ENCODE measurements at regions not wholly inside any gene's neighbourhood (a gene's known extent, or its start where the extent isn't known, plus 50 kb on each side); places are given as distances from the start of the nearest gene placed in this dataset.

DNA sequence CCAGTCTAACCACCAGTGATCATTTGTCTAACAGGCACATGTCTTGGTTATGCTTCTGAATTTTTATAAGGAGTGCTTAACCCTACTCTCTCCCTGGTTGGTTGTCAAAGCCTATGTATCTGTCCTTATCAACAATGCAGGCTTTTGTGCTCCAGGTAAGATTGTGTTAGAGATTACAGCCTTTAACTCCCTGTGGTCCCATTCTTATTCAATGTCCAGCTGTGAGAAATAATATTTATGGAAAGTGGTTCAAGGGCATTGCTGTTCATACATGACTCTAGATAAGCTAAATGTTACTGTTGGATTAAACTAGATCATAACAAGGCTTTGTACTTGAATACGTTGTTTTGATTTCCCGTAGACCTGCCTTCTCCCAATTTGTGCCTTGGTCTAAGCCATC lies 146.1 kb upstream of the TSC22D2 start:
- H3K4me3 ChIP-seq (ENCODE audit: low read depth, low read length): no peak overlapping the region
- DNase-seq (ENCODE audit: low read depth): no peak
- TF ChIP-seq, protein P1, sequence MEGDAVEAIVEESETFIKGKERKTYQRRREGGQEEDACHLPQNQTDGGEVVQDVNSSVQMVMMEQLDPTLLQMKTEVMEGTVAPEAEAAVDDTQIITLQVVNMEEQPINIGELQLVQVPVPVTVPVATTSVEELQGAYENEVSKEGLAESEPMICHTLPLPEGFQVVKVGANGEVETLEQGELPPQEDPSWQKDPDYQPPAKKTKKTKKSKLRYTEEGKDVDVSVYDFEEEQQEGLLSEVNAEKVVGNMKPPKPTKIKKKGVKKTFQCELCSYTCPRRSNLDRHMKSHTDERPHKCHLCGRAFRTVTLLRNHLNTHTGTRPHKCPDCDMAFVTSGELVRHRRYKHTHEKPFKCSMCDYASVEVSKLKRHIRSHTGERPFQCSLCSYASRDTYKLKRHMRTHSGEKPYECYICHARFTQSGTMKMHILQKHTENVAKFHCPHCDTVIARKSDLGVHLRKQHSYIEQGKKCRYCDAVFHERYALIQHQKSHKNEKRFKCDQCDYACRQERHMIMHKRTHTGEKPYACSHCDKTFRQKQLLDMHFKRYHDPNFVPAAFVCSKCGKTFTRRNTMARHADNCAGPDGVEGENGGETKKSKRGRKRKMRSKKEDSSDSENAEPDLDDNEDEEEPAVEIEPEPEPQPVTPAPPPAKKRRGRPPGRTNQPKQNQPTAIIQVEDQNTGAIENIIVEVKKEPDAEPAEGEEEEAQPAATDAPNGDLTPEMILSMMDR (IDR thresholded peaks at IDR 0.05; ENCODE audit: control insufficient read depth, extremely low read depth, insufficient read depth): no peak

DNA sequence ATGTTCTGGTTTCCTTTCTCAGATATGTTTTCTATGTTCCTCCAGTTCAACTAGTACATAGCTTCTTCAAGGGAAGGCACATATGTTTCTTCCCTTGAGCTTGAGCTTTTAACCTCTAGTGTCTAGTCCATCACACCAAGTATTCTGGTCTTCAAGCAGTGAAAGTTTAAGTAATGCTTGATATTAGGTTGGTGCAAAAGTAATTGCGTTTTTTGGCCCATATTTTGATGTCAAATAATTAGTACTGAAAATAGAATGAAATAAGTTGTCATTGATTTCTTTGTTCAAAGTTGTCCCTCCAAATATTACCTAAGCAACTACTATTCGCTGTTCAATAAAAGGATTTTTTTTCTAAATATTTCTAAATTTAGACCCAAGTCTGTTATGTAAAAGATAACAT lies 146.7 kb upstream of the TSC22D2 start:
- TF ChIP-seq, protein P1 (IDR thresholded peaks at IDR 0.05; ENCODE audit: control insufficient read depth, extremely low read depth, insufficient read depth): no peak
- no peak overlapping the region for H3K4me3 ChIP-seq (ENCODE audit: low read depth, low read length)
- DNase-seq (ENCODE audit: low read depth): no peak

DNA sequence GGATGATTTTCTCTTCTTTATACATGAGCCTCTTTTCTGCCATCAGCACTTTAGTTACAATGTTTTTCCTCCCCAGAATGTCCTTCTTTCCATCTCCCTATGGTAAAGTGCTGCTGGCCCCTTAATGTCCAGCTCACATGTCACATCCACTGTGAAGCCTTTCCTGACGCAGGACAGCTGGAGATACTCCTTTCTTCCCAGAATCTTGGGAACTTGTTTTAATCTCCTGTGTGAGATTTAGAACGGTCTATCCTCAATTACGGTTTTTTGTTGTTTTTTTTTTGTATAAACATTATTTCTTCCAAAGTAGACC lies 147.7 kb upstream of the TSC22D2 start:
- no peak for DNase-seq (ENCODE audit: low read depth)
- TF ChIP-seq, protein P1 (IDR thresholded peaks at IDR 0.05; ENCODE audit: control insufficient read depth, extremely low read depth, insufficient read depth): no peak
- H3K4me3 ChIP-seq (ENCODE audit: low read depth, low read length): no peak overlapping the region

DNA sequence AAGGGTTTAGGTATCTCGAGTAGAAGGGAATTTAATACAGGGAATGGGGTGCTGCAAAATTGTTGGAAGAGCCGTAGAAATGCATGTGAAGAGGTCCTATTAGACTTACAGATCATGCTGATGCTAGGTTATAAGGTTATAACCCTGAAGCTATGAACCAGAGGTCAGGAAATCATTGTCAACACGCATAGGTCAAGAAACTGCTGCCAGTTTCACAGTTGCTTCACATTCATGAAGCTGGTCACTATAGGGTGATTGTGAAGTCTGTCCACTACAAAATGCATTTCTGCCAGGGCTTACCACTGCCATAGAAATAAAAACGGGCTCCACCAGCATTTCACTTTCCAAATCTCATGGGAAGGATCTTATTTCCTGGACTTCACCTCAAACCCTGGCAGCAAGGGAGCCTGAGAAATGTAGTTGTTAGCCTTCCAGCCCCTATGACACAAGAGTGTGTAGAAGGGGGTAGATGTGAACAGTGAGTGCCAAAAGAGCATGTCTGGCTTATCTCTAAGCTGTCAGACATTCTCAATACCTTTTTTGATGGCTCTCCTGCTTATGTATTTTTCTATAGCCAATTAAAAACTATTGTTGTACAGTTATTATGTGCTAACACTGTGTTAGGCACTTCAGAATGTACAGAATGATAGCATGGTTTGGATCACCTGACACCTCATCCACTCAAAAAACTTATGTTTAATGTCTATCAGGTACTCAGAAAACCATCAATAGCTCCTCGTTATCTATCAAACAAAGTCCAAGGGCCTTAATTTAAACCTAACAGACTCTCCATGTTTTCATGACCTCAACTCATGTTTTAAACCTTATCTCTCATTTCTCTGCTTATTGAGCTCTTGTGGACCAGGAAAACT lies 148.3 kb upstream of the TSC22D2 start:
- DNase-seq (ENCODE audit: low read depth): no peak
- TF ChIP-seq, protein P1 (IDR thresholded peaks at IDR 0.05; ENCODE audit: control insufficient read depth, extremely low read depth, insufficient read depth): no peak
- H3K4me3 ChIP-seq (ENCODE audit: low read depth, low read length): no peak overlapping the region

DNA sequence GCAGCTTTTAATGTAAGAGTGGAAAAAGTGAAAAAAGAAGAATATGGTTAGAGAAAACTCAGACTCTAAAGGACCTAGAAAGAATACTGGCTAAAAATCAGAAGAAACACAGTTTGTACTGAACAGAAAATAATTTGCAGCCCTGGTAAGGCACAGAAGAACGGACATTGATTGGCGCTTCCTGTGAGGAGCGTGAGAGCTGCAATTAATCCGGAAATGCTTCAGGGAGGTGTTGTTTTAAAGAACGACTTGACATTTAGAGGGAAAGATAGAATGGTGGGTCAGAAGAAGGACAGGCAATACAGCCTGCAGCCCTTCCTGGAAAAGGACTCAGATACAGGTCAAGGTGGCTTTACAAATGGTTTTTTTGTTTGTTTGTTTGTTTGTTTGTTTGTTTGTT lies 151.3 kb upstream of the TSC22D2 start:
- no peak for DNase-seq (ENCODE audit: low read depth)
- TF ChIP-seq, protein P1 (IDR thresholded peaks at IDR 0.05; ENCODE audit: control insufficient read depth, extremely low read depth, insufficient read depth): no peak
- H3K4me3 ChIP-seq (ENCODE audit: low read depth, low read length): no peak overlapping the region

DNA sequence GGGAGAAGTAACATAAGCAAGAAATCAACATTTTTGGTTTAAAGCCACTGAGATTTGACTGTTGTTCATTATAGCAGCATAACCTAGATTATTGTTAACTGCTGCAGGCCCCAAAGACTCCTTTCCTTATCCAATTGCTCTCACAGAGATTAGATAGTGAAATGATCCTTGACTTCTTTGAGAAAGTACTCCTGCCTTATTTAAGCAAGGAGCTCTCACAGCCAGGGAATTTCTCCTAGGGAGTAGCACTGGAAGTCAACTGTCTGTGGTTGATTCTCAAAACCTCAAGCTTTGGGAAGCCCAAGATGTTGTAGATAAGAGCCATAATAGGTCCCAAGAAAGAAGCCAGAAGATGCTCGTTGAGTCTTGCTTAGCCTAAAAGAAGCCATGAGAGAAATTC lies 151.8 kb upstream of the TSC22D2 start:
- H3K4me3 ChIP-seq (ENCODE audit: low read depth, low read length): no peak overlapping the region
- TF ChIP-seq, protein P1 (IDR thresholded peaks at IDR 0.05; ENCODE audit: control insufficient read depth, extremely low read depth, insufficient read depth): no peak
- no peak for DNase-seq (ENCODE audit: low read depth)

DNA sequence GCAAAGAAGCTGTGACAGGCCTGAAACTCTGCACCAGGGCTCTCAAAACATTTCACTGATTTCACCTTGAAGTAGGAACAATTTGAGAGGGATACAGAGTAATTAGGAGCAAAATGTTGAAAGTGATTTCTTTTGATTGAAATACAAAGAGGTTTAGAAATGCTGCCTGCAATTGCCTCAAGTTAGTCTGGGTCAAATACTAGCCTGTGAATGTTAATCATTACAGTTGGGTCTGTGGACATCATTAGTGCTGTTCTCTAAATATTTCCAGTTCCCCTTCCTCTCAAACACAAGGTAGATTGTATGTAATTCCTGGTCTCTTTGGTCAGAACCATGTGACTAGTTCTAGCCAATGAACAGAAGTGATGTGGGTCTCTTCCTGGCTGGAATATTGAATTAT lies 152.3 kb upstream of the TSC22D2 start:
- no peak overlapping the region for H3K4me3 ChIP-seq (ENCODE audit: low read depth, low read length)
- DNase-seq (ENCODE audit: low read depth): no peak
- TF ChIP-seq, protein P1 (IDR thresholded peaks at IDR 0.05; ENCODE audit: control insufficient read depth, extremely low read depth, insufficient read depth): no peak

Measured in LNCaP clone FGC (cell line).